ENCODE measurements at regions not wholly inside any gene's neighbourhood (a gene's known extent, or its start where the extent isn't known, plus 50 kb on each side); places are given as distances from the start of the nearest gene placed in this dataset.

- Histone ChIP-seq H2AFZ (ENCODE audit: insufficient read depth, low read depth, low read length, poor library complexity, severe bottlenecking) (no peak overlapping the region), H3K4me3 (ENCODE audit: control extremely low read depth in 1 of 5, extremely low read depth in 1 of 5, insufficient read depth in 1 of 5, low read depth in 2 of 5, low read length in 4 of 5) (no peak overlapping the region), H3K79me2 (ENCODE audit: control insufficient read depth, insufficient read depth, low read length) (no peaks in the 10 kb centered on the region), H3K27me3 (replicated peaks in 1 of 4; ENCODE audit: control extremely low read depth in 1 of 4, control insufficient read depth in 3 of 4, insufficient read depth in 4 of 4, low read length in 3 of 4) (no peaks in the 10 kb centered on the region), H3K27ac (ENCODE audit: low read length in 2 of 2) (no peak overlapping the region), H3K4me1 (ENCODE audit: control insufficient read depth in 2 of 2, insufficient read depth in 2 of 2, low read length in 2 of 2) (no peaks in the 10 kb centered on the region), H3K9me3 (ENCODE audit: control extremely low read depth in 1 of 3, control insufficient read depth in 2 of 3, insufficient read depth in 1 of 3, low read length in 2 of 3) (no peaks in the 10 kb centered on the region), H3K9ac (ENCODE audit: low read length) (no peak overlapping the region), H3K4me2 (replicated peaks; ENCODE audit: low read depth, low read length, poor library complexity, severe bottlenecking) (no peak overlapping the region), H4K20me1 (ENCODE audit: control insufficient read depth, insufficient read depth, low read length, poor library complexity, severe bottlenecking) (no peaks in the 10 kb centered on the region), H3K36me3 (replicated peaks in 1 of 2; ENCODE audit: control extremely low read depth in 1 of 2, control insufficient read depth in 1 of 2, extremely low read depth in 1 of 2, insufficient read depth in 2 of 2, low read length in 1 of 2) (no peaks in the 10 kb centered on the region)
- CTCF ChIA-PET: no interaction called here
- TF ChIP-seq, protein P1, sequence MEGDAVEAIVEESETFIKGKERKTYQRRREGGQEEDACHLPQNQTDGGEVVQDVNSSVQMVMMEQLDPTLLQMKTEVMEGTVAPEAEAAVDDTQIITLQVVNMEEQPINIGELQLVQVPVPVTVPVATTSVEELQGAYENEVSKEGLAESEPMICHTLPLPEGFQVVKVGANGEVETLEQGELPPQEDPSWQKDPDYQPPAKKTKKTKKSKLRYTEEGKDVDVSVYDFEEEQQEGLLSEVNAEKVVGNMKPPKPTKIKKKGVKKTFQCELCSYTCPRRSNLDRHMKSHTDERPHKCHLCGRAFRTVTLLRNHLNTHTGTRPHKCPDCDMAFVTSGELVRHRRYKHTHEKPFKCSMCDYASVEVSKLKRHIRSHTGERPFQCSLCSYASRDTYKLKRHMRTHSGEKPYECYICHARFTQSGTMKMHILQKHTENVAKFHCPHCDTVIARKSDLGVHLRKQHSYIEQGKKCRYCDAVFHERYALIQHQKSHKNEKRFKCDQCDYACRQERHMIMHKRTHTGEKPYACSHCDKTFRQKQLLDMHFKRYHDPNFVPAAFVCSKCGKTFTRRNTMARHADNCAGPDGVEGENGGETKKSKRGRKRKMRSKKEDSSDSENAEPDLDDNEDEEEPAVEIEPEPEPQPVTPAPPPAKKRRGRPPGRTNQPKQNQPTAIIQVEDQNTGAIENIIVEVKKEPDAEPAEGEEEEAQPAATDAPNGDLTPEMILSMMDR (IDR thresholded peaks at IDR 0.05): no peak
- TF ChIP-seq EZH2 (IDR thresholded peaks at IDR 0.05; ENCODE audit: borderline replicate concordance, insufficient read depth, low read depth, low read length, poor library complexity, severe bottlenecking): no peak
- DNase-seq (no peak), ATAC-seq (ENCODE audit: low read depth) (no peak)
- Mint-ChIP-seq H3K9me3 (ENCODE audit: insufficient read depth) (no peaks in the 10 kb centered on the region), H3K4me1 (no peaks in the 10 kb centered on the region), H3K4me3 (no peak overlapping the region), H3K27ac (no peak overlapping the region), H3K27me3 (no peaks in the 10 kb centered on the region)
- POLR2A ChIA-PET: no interaction called here
- intact Hi-C loops (cut with micrococcal nuclease): no loop called here
- no CpG with 5 or more reads among the region's 2 CpGs for WGBS (ENCODE audit: insufficient coverage)
Measured at GRCh38 chr2:143953451-143954030, 566.4 kb downstream of the ZEB2 start.

DNA sequence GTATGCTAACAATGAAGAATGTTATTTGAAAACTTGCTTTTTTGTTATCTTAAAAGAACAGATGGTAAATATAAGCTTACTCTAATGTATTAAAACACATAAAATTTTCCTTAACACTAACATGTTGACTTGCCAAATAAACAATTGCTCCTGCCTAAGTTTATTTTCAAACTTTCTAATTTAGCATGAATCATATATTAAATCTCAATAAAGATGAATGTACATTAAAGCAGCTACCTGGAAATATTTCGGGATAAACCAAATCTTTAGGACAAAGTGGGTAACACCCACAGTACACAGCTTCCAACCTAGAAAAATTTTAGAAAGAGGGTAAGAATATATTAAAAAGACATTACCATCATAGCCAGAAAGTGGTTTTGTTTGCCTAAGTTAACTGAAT lies 567.4 kb downstream of the ZEB2 start:
- Mint-ChIP-seq H3K4me3 (no peak overlapping the region), H3K4me1 (no peaks in the 10 kb centered on the region), H3K9me3 (ENCODE audit: insufficient read depth) (no peaks in the 10 kb centered on the region), H3K27me3 (no peaks in the 10 kb centered on the region), H3K27ac (no peak overlapping the region)
- Histone ChIP-seq H3K27ac (ENCODE audit: low read length in 2 of 2) (no peak overlapping the region), H3K79me2 (ENCODE audit: control insufficient read depth, insufficient read depth, low read length) (no peaks in the 10 kb centered on the region), H3K9me3 (ENCODE audit: control extremely low read depth in 1 of 3, control insufficient read depth in 2 of 3, insufficient read depth in 1 of 3, low read length in 2 of 3) (no peaks in the 10 kb centered on the region), H3K4me1 (ENCODE audit: control insufficient read depth in 2 of 2, insufficient read depth in 2 of 2, low read length in 2 of 2) (no peaks in the 10 kb centered on the region), H2AFZ (ENCODE audit: insufficient read depth, low read depth, low read length, poor library complexity, severe bottlenecking) (no peak overlapping the region), H3K27me3 (replicated peaks in 1 of 4; ENCODE audit: control extremely low read depth in 1 of 4, control insufficient read depth in 3 of 4, insufficient read depth in 4 of 4, low read length in 3 of 4) (no peaks in the 10 kb centered on the region), H3K36me3 (replicated peaks in 1 of 2; ENCODE audit: control extremely low read depth in 1 of 2, control insufficient read depth in 1 of 2, extremely low read depth in 1 of 2, insufficient read depth in 2 of 2, low read length in 1 of 2) (no peaks in the 10 kb centered on the region), H3K9ac (ENCODE audit: low read length) (no peak overlapping the region), H3K4me2 (replicated peaks; ENCODE audit: low read depth, low read length, poor library complexity, severe bottlenecking) (no peak overlapping the region), H4K20me1 (ENCODE audit: control insufficient read depth, insufficient read depth, low read length, poor library complexity, severe bottlenecking) (no peaks in the 10 kb centered on the region), H3K4me3 (ENCODE audit: control extremely low read depth in 1 of 5, extremely low read depth in 1 of 5, insufficient read depth in 1 of 5, low read depth in 2 of 5, low read length in 4 of 5) (no peak overlapping the region)
- intact Hi-C loops (cut with micrococcal nuclease): no loop called here
- ATAC-seq (ENCODE audit: low read depth) (no peak), DNase-seq (no peak)
- TF ChIP-seq, protein P1 (IDR thresholded peaks at IDR 0.05): no peak
- ChIA-PET CTCF (no interaction called here), POLR2A (no interaction called here)
- WGBS (ENCODE audit: insufficient coverage): no CpG with 5 or more reads among the region's 1 CpG
